GM23338 (cell line): ENCODE measurements at regions not wholly inside any gene's neighbourhood (a gene's known extent, or its start where the extent isn't known, plus 50 kb on each side); places are given as distances from the start of the nearest gene placed in this dataset.
"Not testable (repeated sequence)": the region's sequence is repeated elsewhere in the genome, so short reads cannot be mapped to it uniquely, and the experiment has no call there.

ENCODE experiments used
- ATAC-seq: fragments of 200-7000 bp; cut with Tn5 transposase; 3 replicates; pipeline ENCODE4 v1.9.1; 2020
- DNase-seq: peaks from one replicate; pipeline ENCODE4 v3.0.0-alpha.2; 2015; ENCODE audit warnings: low spot score
- H2AFZ ChIP-seq: fragments of 200-600 bp; sonication (generic); 2 replicates; pipeline ENCODE4 v1.8.0; 2016; ENCODE audit warnings: antibody characterized with exemption, mild to moderate bottlenecking, moderate library complexity
- H3F3A ChIP-seq: fragments of 200-600 bp; sonication (generic); replicated peaks from 2 replicates; pipeline ENCODE4 v1.8.0; 2017; ENCODE audit warnings: antibody characterized with exemption, mixed run types, low read depth
- H3K27ac ChIP-seq: fragments of 200-600 bp; sonication (generic); 2 replicates; pipeline ENCODE4 v1.6.1; 2016; ENCODE audit warnings: low read depth
- H3K27me3 ChIP-seq: fragments of 200-600 bp; sonication (generic); 2 replicates; pipeline ENCODE4 v1.8.0; 2016; ENCODE audit warnings: mild to moderate bottlenecking, mixed run types, moderate library complexity; ENCODE audit not compliant: insufficient read depth
- H3K36me3 ChIP-seq: fragments of 200-600 bp; sonication (generic); 2 replicates; pipeline ENCODE4 v1.8.0; 2016; ENCODE audit warnings: mild to moderate bottlenecking; ENCODE audit not compliant: insufficient read depth
- H3K4me1 ChIP-seq: fragments of 200-600 bp; sonication (generic); 2 replicates; pipeline ENCODE4 v1.8.0; 2016; ENCODE audit warnings: mild to moderate bottlenecking, moderate library complexity; ENCODE audit not compliant: insufficient read depth
- H3K4me2 ChIP-seq: fragments of 200-600 bp; sonication (generic); 2 replicates; pipeline ENCODE4 v1.7.1; 2017; ENCODE audit warnings: mixed run types
- H3K4me3 ChIP-seq: fragments of 200-600 bp; sonication (generic); 2 replicates; pipeline ENCODE4 v1.6.1; 2016; ENCODE audit warnings: mixed run types
- H3K79me2 ChIP-seq: fragments of 200-600 bp; sonication (generic); replicated peaks from 2 replicates; pipeline ENCODE4 v1.8.0; 2017; ENCODE audit warnings: mild to moderate bottlenecking; ENCODE audit not compliant: insufficient read depth
- H3K9me2 ChIP-seq: fragments of 200-600 bp; sonication (generic); 2 replicates; pipeline ENCODE4 v1.8.0; 2017; ENCODE audit not compliant: insufficient read depth
- H4K20me1 ChIP-seq: fragments of 200-600 bp; sonication (generic); replicated peaks from 2 replicates; pipeline ENCODE4 v1.8.0; 2017; ENCODE audit warnings: mild to moderate bottlenecking; ENCODE audit not compliant: insufficient read depth
- H3K27ac Mint-ChIP-seq: 2 replicates; pipeline ENCODE4 v1.8.0; 2020; ENCODE audit warnings: inconsistent platforms, mild to moderate bottlenecking, moderate library complexity, mixed read lengths
- H3K27me3 Mint-ChIP-seq: 3 replicates; pipeline ENCODE4 v1.8.0; 2022; ENCODE audit warnings: low read depth, mild to moderate bottlenecking, moderate library complexity, mixed read lengths, inconsistent platforms; ENCODE audit not compliant: insufficient read depth, poor library complexity
- H3K36me3 Mint-ChIP-seq: 3 replicates; pipeline ENCODE4 v1.8.0; 2021; ENCODE audit warnings: low read depth, mild to moderate bottlenecking, inconsistent platforms, moderate library complexity, mixed read lengths
- H3K4me1 Mint-ChIP-seq: 3 replicates; pipeline ENCODE4 v1.8.0; 2020; ENCODE audit warnings: mild to moderate bottlenecking, inconsistent platforms, mixed read lengths
- H3K4me3 Mint-ChIP-seq: 3 replicates; pipeline ENCODE4 v1.8.0; 2021; ENCODE audit warnings: moderate library complexity, mild to moderate bottlenecking, inconsistent platforms, mixed read lengths
- H3K9me3 Mint-ChIP-seq: 3 replicates; pipeline ENCODE4 v1.8.0; 2020; ENCODE audit warnings: moderate library complexity, mild to moderate bottlenecking, inconsistent platforms, mixed read lengths
- CREB1 ChIP-seq: fragments of 250-450 bp; sonication (Bioruptor Pico); IDR thresholded peaks from 2 replicates; pipeline ENCODE4 v1.5.0; 2020; ENCODE audit warnings: low read depth, mild to moderate bottlenecking, moderate library complexity
- EZH2 ChIP-seq: fragments of 200-600 bp; sonication (generic); IDR thresholded peaks from one replicate; pipeline ENCODE4 v1.8.0; 2017; ENCODE audit warnings: antibody characterized with exemption, mild to moderate bottlenecking, low read depth; ENCODE audit not compliant: unreplicated experiment
- EZH2phosphoT487 ChIP-seq: fragments of 200-600 bp; sonication (generic); IDR thresholded peaks from one replicate; pipeline ENCODE4 v1.8.1; 2018; ENCODE audit warnings: antibody characterized with exemption; ENCODE audit not compliant: unreplicated experiment
- JUNB ChIP-seq: IDR thresholded peaks from one replicate; pipeline ENCODE4 v1.6.1; 2016; ENCODE audit warnings: antibody characterized with exemption; ENCODE audit not compliant: unreplicated experiment
- NANOG ChIP-seq: IDR thresholded peaks from 2 replicates; pipeline ENCODE4 v1.6.1; 2016; ENCODE audit warnings: antibody characterized with exemption, borderline replicate concordance
- POLR2AphosphoS5 ChIP-seq: IDR thresholded peaks from 2 replicates; pipeline ENCODE4 v1.6.1; 2016; ENCODE audit warnings: antibody characterized with exemption, low read depth
- STAT1 ChIP-seq: IDR thresholded peaks from one replicate; pipeline ENCODE4 v1.6.1; 2016; ENCODE audit warnings: antibody characterized with exemption; ENCODE audit not compliant: unreplicated experiment
- ZNF114 ChIP-seq: fragments of 250-450 bp; sonication (Bioruptor Pico); IDR thresholded peaks from 2 replicates; pipeline ENCODE4 v1.5.0; 2020; ENCODE audit warnings: mild to moderate bottlenecking, moderate library complexity
- ZNF331 ChIP-seq: fragments of 250-450 bp; sonication (Bioruptor Pico); IDR thresholded peaks from 2 replicates; pipeline ENCODE4 v1.5.0; 2020; ENCODE audit warnings: low read depth, mild to moderate bottlenecking, moderate library complexity
- TF ChIP-seq, protein P1 (sequence below), 2 experiments: fragments of 200-600 bp in 1 of 2; sonication (generic) in 1 of 2; conservative IDR thresholded peaks; 2 replicates each; pipeline versions ENCODE4 v1.5.1 to v1.6.1; 2016 to 2017; ENCODE audit warnings: antibody characterized with exemption in 2 of 2, low read depth in 2 of 2, mild to moderate bottlenecking in 2 of 2, moderate library complexity in 1 of 2
- TF ChIP-seq, protein P2 (sequence below): IDR thresholded peaks from one replicate; pipeline ENCODE4 v1.6.1; 2018; ENCODE audit warnings: antibody characterized with exemption; ENCODE audit not compliant: unreplicated experiment
- TF ChIP-seq, protein P3 (sequence below): IDR thresholded peaks from 2 replicates; pipeline ENCODE4 v1.6.1; 2016; ENCODE audit warnings: antibody characterized with exemption

DNA sequence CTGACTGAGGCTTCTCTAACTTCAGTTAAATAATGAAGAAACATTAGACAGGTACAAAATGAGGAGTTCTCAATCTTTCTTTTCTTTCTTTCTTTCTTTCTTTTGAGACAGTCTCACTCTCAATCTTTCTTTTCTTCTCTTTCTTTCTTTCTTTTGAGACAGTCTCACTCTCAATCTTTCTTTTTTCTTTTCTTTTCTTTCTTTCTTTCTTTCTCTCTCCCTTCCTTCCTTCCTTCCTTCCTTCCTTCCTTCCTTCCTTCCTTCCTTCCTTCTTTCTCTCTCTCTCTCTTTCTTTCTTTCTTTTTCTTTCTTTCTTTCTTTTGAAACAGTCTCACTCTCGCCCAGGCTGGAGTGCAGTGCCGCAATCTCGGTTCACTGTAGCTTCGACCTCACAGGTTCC is 287.7 kb downstream of the FBXO8 start:
- H3F3A ChIP-seq, H3K4me1 Mint-ChIP-seq: not testable (repeated sequence)

DNA sequence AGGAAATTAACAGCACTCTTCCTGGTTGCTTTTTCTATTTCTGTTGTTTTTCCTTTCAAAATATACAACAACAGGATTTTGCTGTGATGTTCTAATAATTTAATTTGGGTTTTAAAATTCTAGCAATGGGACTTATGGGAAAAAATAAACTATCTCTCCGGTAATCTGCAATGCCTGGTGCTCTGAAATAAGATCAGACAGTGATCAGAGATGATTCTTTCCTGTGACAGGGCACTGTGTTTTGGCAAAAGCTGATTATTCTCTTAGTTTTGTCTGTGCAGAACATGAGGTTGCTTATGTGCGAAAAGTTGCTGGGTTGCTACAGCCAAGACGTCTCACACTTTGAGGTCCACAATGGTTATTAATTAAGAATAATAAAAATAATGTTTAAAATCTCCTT is 291.7 kb downstream of the FBXO8 start:
- H3K4me1 ChIP-seq: no peaks in the 10 kb centered on the region
- H3K4me3 ChIP-seq: no peak overlapping the region
- no peaks in the 10 kb centered on the region for H3K27me3 Mint-ChIP-seq
- H4K20me1 ChIP-seq: no peaks in the 10 kb centered on the region
- DNase-seq: no peak
- H3K36me3 ChIP-seq: no peaks in the 10 kb centered on the region
- no peak overlapping the region for H2AFZ ChIP-seq
- no peak overlapping the region for H3K4me3 Mint-ChIP-seq
- no peak overlapping the region for H3K27ac ChIP-seq
- H3K9me2 ChIP-seq: no peaks in the 10 kb centered on the region
- H3K27ac Mint-ChIP-seq: no peak overlapping the region
- ATAC-seq: no peak
- no peaks in the 10 kb centered on the region for H3K79me2 ChIP-seq
- no peaks in the 10 kb centered on the region for H3K36me3 Mint-ChIP-seq
- H3K9me3 Mint-ChIP-seq: no peaks in the 10 kb centered on the region
- no peak overlapping the region for H3K4me2 ChIP-seq
- no peaks in the 10 kb centered on the region for H3K4me1 Mint-ChIP-seq
- H3K27me3 ChIP-seq: no peaks in the 10 kb centered on the region
- H3F3A ChIP-seq: no peaks in the 10 kb centered on the region
- TF ChIP-seq CREB1 (CRISPR knock-in tag) (no peak), EZH2 (no peak), POLR2AphosphoS5 (no peak), JUNB (no peak), STAT1 (no peak), NANOG (no peak), ZNF114 (CRISPR knock-in tag) (no peak), EZH2phosphoT487 (no peak), ZNF331 (no peak)
- TF ChIP-seq, protein P1, sequence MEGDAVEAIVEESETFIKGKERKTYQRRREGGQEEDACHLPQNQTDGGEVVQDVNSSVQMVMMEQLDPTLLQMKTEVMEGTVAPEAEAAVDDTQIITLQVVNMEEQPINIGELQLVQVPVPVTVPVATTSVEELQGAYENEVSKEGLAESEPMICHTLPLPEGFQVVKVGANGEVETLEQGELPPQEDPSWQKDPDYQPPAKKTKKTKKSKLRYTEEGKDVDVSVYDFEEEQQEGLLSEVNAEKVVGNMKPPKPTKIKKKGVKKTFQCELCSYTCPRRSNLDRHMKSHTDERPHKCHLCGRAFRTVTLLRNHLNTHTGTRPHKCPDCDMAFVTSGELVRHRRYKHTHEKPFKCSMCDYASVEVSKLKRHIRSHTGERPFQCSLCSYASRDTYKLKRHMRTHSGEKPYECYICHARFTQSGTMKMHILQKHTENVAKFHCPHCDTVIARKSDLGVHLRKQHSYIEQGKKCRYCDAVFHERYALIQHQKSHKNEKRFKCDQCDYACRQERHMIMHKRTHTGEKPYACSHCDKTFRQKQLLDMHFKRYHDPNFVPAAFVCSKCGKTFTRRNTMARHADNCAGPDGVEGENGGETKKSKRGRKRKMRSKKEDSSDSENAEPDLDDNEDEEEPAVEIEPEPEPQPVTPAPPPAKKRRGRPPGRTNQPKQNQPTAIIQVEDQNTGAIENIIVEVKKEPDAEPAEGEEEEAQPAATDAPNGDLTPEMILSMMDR (conservative IDR thresholded peaks at IDR 0.05; ENCODE audit: low read depth in 2 of 2): no peak
- TF ChIP-seq, protein P2, sequence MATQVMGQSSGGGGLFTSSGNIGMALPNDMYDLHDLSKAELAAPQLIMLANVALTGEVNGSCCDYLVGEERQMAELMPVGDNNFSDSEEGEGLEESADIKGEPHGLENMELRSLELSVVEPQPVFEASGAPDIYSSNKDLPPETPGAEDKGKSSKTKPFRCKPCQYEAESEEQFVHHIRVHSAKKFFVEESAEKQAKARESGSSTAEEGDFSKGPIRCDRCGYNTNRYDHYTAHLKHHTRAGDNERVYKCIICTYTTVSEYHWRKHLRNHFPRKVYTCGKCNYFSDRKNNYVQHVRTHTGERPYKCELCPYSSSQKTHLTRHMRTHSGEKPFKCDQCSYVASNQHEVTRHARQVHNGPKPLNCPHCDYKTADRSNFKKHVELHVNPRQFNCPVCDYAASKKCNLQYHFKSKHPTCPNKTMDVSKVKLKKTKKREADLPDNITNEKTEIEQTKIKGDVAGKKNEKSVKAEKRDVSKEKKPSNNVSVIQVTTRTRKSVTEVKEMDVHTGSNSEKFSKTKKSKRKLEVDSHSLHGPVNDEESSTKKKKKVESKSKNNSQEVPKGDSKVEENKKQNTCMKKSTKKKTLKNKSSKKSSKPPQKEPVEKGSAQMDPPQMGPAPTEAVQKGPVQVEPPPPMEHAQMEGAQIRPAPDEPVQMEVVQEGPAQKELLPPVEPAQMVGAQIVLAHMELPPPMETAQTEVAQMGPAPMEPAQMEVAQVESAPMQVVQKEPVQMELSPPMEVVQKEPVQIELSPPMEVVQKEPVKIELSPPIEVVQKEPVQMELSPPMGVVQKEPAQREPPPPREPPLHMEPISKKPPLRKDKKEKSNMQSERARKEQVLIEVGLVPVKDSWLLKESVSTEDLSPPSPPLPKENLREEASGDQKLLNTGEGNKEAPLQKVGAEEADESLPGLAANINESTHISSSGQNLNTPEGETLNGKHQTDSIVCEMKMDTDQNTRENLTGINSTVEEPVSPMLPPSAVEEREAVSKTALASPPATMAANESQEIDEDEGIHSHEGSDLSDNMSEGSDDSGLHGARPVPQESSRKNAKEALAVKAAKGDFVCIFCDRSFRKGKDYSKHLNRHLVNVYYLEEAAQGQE: no peak
- TF ChIP-seq, protein P3, sequence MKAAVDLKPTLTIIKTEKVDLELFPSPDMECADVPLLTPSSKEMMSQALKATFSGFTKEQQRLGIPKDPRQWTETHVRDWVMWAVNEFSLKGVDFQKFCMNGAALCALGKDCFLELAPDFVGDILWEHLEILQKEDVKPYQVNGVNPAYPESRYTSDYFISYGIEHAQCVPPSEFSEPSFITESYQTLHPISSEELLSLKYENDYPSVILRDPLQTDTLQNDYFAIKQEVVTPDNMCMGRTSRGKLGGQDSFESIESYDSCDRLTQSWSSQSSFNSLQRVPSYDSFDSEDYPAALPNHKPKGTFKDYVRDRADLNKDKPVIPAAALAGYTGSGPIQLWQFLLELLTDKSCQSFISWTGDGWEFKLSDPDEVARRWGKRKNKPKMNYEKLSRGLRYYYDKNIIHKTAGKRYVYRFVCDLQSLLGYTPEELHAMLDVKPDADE: no peak

More for the DNA sequence above, 287.7 kb downstream of the FBXO8 start:
- not testable (repeated sequence) for H3K79me2 ChIP-seq, H3K27me3 Mint-ChIP-seq, H3K27me3 ChIP-seq, H4K20me1 ChIP-seq, DNase-seq, H3K36me3 ChIP-seq, H2AFZ ChIP-seq, H3K36me3 Mint-ChIP-seq, H3K4me3 ChIP-seq, H3K9me2 ChIP-seq, H3K27ac ChIP-seq, H3K27ac Mint-ChIP-seq, H3K4me3 Mint-ChIP-seq, ATAC-seq, H3K4me2 ChIP-seq, H3K9me3 Mint-ChIP-seq, H3K4me1 ChIP-seq
